ENCODE measurements at regions not wholly inside any gene's neighbourhood (a gene's known extent, or its start where the extent isn't known, plus 50 kb on each side); places are given as distances from the start of the nearest gene placed in this dataset.

DNA sequence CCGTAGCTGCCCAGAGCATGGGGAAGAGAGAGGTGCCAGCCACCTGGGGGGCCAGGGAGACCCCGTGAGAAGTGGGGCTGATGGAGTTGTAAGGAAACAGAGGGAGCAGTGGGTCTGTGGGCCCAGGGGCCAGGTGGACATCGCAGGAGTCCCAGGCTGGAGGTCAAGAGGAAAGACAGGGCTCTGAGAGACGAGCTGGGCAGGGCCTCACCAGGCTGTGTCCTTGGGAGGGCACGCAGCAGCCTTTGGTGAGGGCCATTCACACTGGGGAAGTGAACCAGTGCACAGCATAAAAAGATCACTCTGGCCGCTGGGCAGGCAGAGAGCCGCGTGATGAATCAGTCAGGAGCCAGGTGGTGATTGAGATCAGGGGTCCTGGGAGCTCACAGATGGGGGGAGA, 73.9 kb upstream of the FOXQ1 start:
- Mint-ChIP-seq H3K27me3 (ENCODE audit: low read depth) (peaks cover 14% of the 10 kb centered on the region), H3K4me3 (no peak overlapping the region), H3K4me1 (no peaks in the 10 kb centered on the region), H3K9me3 (no peaks in the 10 kb centered on the region), H3K27ac (ENCODE audit: unreplicated experiment) (no peak overlapping the region), H3K36me3 (ENCODE audit: low read depth) (no peaks in the 10 kb centered on the region)
- no peak for TF ChIP-seq CTCF (conservative IDR thresholded peaks at IDR 0.05)
- no peak for DNase-seq (ENCODE audit: low read depth, low spot score)

DNA sequence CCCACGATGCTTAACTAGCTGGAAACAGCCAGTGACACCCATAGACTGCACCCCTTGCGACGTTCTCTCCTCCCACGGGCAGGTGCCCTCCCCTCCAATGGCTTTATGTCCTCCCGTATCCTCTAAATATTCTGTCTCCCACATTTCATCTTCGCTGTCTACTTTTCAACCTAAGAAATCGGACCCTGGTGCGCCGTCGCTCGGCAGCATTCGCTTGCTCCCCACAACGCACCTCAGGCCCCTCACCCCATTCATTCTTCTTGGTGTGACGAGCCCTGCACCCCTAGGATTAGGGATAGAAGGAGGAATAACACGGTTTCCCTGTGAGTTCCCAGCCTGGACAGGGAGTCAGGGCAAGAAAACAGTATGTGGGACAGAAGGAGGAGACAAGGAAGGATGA, 74.3 kb upstream of the FOXQ1 start:
- Mint-ChIP-seq H3K36me3 (ENCODE audit: low read depth) (no peaks in the 10 kb centered on the region), H3K4me1 (no peaks in the 10 kb centered on the region), H3K27ac (ENCODE audit: unreplicated experiment) (no peak overlapping the region), H3K27me3 (ENCODE audit: low read depth) (peaks cover 14% of the 10 kb centered on the region), H3K4me3 (no peak overlapping the region), H3K9me3 (no peaks in the 10 kb centered on the region)
- no peak for TF ChIP-seq CTCF (conservative IDR thresholded peaks at IDR 0.05)
- no peak for DNase-seq (ENCODE audit: low read depth, low spot score)

GRCh38 chr6:1235825-1236224, 76.1 kb upstream of the FOXQ1 start:
- TF ChIP-seq CTCF (conservative IDR thresholded peaks at IDR 0.05), result no peak
- Mint-ChIP-seq H3K27ac (ENCODE audit: unreplicated experiment) (no peak overlapping the region), H3K27me3 (ENCODE audit: low read depth) (peaks cover 20% of the 10 kb centered on the region), H3K4me3 (no peak overlapping the region), H3K4me1 (no peaks in the 10 kb centered on the region), H3K36me3 (ENCODE audit: low read depth) (no peaks in the 10 kb centered on the region), H3K9me3 (no peaks in the 10 kb centered on the region)
- DNase-seq (ENCODE audit: low read depth, low spot score), result no peak

GRCh38 chr6:1233924-1234323, 78.0 kb upstream of the FOXQ1 start:
- Mint-ChIP-seq H3K4me3 (no peak overlapping the region), H3K9me3 (no peaks in the 10 kb centered on the region), H3K4me1 (no peaks in the 10 kb centered on the region), H3K36me3 (ENCODE audit: low read depth) (no peaks in the 10 kb centered on the region), H3K27ac (ENCODE audit: unreplicated experiment) (no peak overlapping the region), H3K27me3 (ENCODE audit: low read depth) (peaks cover 28% of the 10 kb centered on the region)
- no peak for TF ChIP-seq CTCF (conservative IDR thresholded peaks at IDR 0.05)
- DNase-seq (ENCODE audit: low read depth, low spot score), result no peak

GRCh38 chr6:1232578-1232977, 79.3 kb upstream of the FOXQ1 start:
- no peaks in the 10 kb centered on the region for H3K4me1 Mint-ChIP-seq
- TF ChIP-seq CTCF (conservative IDR thresholded peaks at IDR 0.05), result no peak
- no peaks in the 10 kb centered on the region for H3K9me3 Mint-ChIP-seq
- DNase-seq (ENCODE audit: low read depth, low spot score), result no peak
- no peak overlapping the region for H3K27ac Mint-ChIP-seq (ENCODE audit: unreplicated experiment)
- H3K4me3 Mint-ChIP-seq, result no peak overlapping the region
- H3K27me3 Mint-ChIP-seq (ENCODE audit: low read depth), result peaks cover 27% of the 10 kb centered on the region
- H3K36me3 Mint-ChIP-seq (ENCODE audit: low read depth), result no peaks in the 10 kb centered on the region

DNA sequence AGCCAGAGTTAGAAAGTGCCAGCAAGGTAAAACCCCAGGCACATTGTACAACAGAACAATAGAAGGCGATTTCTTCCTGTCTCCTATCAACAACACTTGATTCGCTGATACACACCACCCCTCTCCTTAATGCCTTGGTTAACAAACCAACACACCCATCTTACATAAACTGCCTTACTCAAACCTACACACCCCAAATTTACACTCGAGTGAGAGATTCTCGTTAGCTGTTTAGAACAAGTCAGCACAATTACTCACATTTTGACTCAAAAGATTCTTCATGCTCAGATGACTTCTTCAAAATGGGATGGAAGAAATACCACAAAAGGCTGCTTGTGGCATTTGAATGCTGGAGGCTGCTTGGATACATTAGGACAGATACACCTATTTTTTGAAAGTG, 80.0 kb upstream of the FOXQ1 start:
- Mint-ChIP-seq H3K9me3 (no peaks in the 10 kb centered on the region), H3K4me3 (no peak overlapping the region), H3K27me3 (ENCODE audit: low read depth) (peaks cover 24% of the 10 kb centered on the region), H3K4me1 (no peaks in the 10 kb centered on the region), H3K27ac (ENCODE audit: unreplicated experiment) (no peak overlapping the region), H3K36me3 (ENCODE audit: low read depth) (no peaks in the 10 kb centered on the region)
- TF ChIP-seq CTCF (conservative IDR thresholded peaks at IDR 0.05), result no peak
- DNase-seq (ENCODE audit: low read depth, low spot score), result no peak
